BJ (cell line): ENCODE measurements at regions not wholly inside any gene's neighbourhood (a gene's known extent, or its start where the extent isn't known, plus 50 kb on each side); places are given as distances from the start of the nearest gene placed in this dataset.

ENCODE experiments used
- CTCF ChIA-PET: fragments of 350-600 bp; formaldehyde crosslinking; extraction: SDS; loops from one replicate; lab custom pipeline; 2021; ENCODE audit warnings: antibody characterized with exemption, inconsistent platforms; lab: Yijun Ruan, JAX
- POLR2A ChIA-PET: fragments of 300-600 bp; sonication (Branson Sonifier 250); formaldehyde crosslinking; extraction: SDS; loops from one replicate; lab custom pipeline; 2021; ENCODE audit warnings: antibody characterized with exemption; lab: Charles Lee
- DNase-seq: peaks from one replicate; pipeline ENCODE4 v3.0.0-alpha.2; 2011; ENCODE audit warnings: low read depth
- H3K27me3 ChIP-seq: 2 replicates; pipeline ENCODE4 v1.6.0; 2011; ENCODE audit warnings: low read length; ENCODE audit not compliant: control insufficient read depth, insufficient read depth
- H3K36me3 ChIP-seq: 2 replicates; pipeline ENCODE4 v1.5.1; 2011; ENCODE audit warnings: low read length; ENCODE audit not compliant: control insufficient read depth, insufficient read depth
- H3K4me3 ChIP-seq: 2 replicates; pipeline ENCODE4 v1.5.1; 2011; ENCODE audit warnings: low read depth, mild to moderate bottlenecking, control low read depth, low read length
- TF ChIP-seq, protein P1 (sequence below): IDR thresholded peaks from 2 replicates; pipeline ENCODE4 v1.5.1; 2011; ENCODE audit warnings: low read depth, mild to moderate bottlenecking, control low read depth, inconsistent platforms, low read length, moderate library complexity; ENCODE audit not compliant: insufficient read depth

- CTCF ChIA-PET, result interaction anchor here (1.0 kb wide), 1 partner anchor 17 kb away, joined by 4 read pairs; no protein-coding TSS in a partner anchor
- DNase-seq, result no peak
Measured at GRCh38 chr17:15893658-15894024, 51.3 kb upstream of the ADORA2B start.

DNA sequence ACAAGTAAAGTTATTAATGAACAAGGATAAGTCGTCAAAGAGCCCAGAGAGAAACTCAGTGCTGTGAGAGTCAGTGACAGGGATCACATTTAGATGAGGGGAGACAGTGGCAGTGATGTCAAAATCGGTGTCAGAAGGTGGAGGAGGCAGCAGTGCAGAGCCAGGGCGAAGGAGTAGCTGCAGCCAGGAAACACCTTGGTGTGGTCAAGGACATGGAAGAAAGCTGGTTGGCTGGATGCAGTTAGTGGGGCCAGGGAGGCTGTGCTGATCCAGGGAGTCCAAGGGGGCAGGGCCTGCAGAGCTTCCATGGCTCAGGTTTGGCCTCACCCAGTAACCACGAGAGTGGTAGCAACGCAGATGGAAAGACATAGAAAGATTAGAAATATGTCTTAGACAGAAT, 50.7 kb upstream of the ADORA2B start:
- POLR2A ChIA-PET, result no interaction called here
- no peak for DNase-seq
- Histone ChIP-seq H3K27me3 (peaks cover 1% of the 10 kb centered on the region; the same call in 1 of the 2 replicates), H3K4me3 (no peak overlapping the region), H3K36me3 (no peaks in the 10 kb centered on the region)
- CTCF ChIA-PET, result interaction anchor here (1.0 to 1.1 kb wide), 2 partner anchors 13 to 17 kb away, joined by 3 to 4 read pairs; no protein-coding TSS in a partner anchor
- TF ChIP-seq, protein P1, sequence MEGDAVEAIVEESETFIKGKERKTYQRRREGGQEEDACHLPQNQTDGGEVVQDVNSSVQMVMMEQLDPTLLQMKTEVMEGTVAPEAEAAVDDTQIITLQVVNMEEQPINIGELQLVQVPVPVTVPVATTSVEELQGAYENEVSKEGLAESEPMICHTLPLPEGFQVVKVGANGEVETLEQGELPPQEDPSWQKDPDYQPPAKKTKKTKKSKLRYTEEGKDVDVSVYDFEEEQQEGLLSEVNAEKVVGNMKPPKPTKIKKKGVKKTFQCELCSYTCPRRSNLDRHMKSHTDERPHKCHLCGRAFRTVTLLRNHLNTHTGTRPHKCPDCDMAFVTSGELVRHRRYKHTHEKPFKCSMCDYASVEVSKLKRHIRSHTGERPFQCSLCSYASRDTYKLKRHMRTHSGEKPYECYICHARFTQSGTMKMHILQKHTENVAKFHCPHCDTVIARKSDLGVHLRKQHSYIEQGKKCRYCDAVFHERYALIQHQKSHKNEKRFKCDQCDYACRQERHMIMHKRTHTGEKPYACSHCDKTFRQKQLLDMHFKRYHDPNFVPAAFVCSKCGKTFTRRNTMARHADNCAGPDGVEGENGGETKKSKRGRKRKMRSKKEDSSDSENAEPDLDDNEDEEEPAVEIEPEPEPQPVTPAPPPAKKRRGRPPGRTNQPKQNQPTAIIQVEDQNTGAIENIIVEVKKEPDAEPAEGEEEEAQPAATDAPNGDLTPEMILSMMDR, result no peak

More at GRCh38 chr17:15893658-15894024, 51.3 kb upstream of the ADORA2B start:
- no peaks in the 10 kb centered on the region for H3K36me3 ChIP-seq
- no peak overlapping the region for H3K4me3 ChIP-seq
- H3K27me3 ChIP-seq, result peaks cover 1% of the 10 kb centered on the region; the same call in 1 of the 2 replicates
- POLR2A ChIA-PET, result no interaction called here
- TF ChIP-seq, protein P1, result no peak

DNA sequence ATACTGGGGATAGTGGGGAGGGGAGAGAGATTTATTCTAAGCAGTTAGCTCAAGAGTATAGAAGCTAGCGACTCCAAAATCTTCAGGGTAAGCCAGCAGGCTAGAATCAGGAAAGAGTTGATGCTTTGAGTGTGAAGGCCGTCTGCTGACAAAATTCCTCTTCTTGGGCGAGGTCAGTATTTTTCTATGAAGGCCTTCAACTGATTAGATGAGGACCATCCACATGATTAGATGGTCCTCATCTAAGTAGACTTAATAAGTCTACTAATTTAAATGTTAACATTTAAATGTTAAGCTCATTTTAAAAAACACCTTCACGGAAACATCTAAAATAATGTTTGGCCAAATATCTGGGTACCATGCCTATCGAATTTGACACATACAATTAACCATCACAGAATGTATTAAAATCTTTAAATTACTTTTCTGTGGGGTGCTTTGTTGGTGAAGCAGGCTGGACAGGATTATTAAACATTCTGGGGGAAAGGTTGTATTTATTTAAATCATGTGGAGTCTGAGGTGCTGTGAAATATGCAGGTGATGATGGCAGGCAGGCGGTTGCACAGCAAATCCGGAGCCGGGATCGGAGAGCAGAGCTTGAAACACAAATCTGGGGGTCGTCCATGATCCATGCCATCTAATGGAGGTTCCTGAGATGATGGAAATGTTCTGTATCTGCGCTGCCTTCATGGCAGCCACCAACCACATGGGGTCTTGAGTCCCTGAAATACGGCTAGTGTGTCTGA, 49.8 kb upstream of the ADORA2B start:
- CTCF ChIA-PET, result interaction anchor here (1.1 kb wide), 1 partner anchor 14 kb away, joined by 3 read pairs; no protein-coding TSS in a partner anchor
- POLR2A ChIA-PET, result no interaction called here

More for the DNA sequence above, 49.8 kb upstream of the ADORA2B start:
- Histone ChIP-seq H3K27me3 (peaks cover 1% of the 10 kb centered on the region; the same call in 1 of the 2 replicates), H3K36me3 (no peaks in the 10 kb centered on the region), H3K4me3 (no peak overlapping the region)
- no peak for DNase-seq
- TF ChIP-seq, protein P1, result no peak
